Amniotic stem cell (primary cell): ENCODE measurements at regions not wholly inside any gene's neighbourhood (a gene's known extent, or its start where the extent isn't known, plus 50 kb on each side); places are given as distances from the start of the nearest gene placed in this dataset.
"Not testable (repeated sequence)": the region's sequence is repeated elsewhere in the genome, so short reads cannot be mapped to it uniquely, and the experiment has no call there.

Experiments used
- DNase-seq: peaks from one replicate; lab custom pipeline; 2025; lab: John Stamatoyannopoulos, UW

DNA sequence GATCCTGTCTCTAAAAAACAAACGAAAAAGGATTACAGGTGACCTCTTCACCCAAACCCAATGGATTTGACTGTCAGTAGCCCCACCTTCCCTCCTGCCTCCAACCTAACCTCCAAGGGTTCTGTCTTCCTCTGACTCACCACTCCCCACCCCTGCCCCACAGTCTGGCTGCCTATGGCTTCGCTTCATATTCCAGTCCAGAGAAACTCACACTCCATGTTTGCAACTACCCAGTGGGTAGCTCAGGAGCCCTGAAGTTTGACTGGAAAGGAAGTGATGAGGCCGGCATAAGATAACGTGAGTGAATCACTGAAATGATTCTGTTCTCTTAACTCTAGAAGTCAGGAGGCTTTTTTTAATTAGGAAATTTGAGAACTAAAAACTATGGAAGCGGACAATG is 303.9 kb downstream of the FOXO1 start:
- DNase-seq: no peak

DNA sequence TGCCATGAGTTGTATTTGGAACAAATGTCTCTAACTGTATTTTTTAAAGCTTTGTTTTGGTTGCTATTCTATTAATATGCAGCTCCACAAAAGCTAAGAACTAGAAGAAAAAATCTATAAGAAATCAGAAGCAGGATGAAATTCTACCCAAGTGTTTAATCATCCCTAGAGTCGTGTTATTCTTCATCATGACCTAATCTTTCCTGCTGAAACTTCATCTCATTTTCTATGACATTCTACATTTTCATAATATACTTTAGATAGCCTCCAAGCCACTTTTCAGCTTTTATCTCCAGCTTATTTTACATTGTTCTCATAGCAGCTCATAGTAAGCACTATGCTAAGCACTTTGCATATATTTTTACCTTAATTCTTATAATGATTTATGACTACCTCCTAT is 302.8 kb downstream of the FOXO1 start:
- no peak for DNase-seq

DNA sequence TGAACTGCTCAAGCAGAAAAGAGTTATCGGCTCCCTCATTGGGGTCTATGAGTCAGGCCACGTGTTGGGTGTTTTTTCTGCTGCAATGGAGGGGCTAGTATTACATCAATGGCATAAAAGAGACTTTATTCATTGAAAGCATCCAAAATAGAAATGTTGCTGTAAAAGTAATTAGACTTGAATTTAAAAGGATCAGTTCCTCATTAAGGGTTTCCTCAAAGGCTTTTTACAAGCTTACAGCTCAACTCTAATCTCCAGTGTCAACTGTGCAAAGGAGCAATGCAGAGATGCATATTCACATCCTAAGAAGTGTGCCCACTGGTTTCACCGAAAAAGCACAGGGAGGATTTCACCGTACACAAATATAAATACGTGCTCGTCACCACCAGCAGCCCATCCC is 300.3 kb downstream of the FOXO1 start:
- no peak for DNase-seq

DNA sequence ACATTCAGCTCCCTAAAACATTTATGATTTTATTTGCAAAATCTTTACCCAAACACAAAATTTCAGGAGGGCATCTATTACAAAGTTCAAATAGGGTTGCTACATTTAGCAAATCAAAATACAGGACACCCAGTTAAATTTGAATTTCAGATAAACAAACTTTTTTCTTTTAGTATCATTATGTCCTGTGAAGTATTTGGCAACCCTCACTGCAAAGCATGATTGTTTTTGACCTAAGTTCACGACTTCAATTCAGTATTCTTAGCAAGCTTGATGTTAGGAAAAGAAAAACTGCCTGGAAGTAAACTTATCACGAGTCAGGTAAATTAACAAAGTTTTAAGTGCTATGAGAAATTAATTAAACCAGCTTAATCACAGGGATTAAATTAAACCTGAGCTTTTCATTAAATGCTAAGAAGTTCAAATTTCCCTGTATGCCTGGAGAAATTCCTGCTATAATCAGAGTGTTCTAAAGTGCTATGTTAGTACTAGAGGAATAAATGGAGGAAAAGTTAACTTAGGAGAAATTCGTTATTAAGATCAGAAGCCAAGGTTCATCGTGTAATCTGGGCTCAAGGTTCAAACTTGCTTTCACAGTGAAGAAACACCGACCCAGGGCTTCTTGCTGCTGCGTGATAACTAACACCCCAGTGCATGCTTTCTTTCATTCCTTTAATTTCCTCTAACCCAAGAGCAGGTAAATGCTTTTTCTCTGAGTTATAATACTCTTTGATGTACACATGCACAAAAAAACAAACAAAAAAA is 298.1 kb downstream of the FOXO1 start:
- no peak for DNase-seq

DNA sequence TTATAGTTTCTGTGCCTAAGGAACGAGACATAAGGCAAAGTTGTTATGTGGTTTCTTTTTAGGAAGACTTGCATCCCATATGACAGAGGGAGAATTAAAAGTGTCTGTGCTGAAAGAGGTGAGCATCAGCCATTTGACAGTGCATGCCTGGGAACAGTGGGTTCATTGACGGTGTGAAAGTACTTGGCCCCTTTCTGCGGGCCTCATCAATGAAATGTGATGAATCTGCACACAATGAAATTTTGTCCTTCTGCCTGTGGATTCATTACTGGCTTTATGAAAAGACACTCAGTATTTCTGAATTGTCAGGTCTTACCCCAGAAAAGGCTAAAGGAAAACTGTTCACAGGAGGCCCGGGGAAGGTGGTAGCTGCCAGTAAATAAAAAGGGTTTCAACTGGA is 295.8 kb downstream of the FOXO1 start:
- no peak for DNase-seq

DNA sequence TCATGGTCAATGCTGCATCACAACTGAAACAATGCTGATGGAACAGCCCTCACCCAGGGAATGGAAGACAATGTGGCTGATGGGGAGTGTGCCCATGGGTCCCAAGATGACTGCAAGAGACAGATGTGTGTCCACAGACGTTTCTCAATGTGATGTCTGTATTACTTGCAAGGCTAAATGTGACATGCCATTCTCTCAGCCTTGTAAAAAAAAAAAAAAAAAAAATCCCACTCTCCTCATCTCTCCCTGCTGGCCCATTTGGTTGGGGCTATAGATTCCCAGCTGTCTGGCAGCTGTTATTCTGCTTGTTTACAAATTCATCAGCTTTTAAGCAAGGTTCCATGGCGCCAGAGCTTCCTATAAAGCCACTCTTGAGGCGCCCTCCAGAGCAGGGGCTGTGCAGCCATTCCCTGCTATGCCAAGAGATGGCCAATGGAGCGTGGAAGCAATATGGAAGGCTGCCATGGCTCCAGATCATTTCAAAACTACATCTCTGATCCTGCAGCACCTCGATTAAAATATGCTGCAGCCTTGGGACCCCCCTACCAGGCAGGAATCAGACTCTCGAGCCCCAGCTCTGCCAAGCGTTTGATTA is 294.8 kb downstream of the FOXO1 start:
- DNase-seq: no peak

DNA sequence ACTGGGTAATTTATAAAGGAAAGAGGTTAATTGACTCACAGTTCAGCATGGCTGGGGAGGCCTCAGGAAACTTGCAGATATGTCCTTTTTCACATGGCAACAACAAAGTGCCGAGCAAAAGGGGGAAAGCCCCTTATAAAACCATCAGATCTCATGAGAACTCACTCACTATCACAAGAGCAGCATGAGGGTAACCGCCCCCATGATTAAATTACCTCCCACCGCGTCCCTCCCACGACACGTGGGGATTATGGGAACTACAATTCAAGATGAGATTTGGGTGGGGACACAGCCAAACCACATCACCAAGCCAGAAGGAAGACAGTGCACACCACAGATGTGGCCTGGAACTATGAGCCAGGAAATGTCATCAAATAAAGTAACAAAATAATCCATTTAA is 292.8 kb downstream of the FOXO1 start:
- DNase-seq: not testable (repeated sequence)

DNA sequence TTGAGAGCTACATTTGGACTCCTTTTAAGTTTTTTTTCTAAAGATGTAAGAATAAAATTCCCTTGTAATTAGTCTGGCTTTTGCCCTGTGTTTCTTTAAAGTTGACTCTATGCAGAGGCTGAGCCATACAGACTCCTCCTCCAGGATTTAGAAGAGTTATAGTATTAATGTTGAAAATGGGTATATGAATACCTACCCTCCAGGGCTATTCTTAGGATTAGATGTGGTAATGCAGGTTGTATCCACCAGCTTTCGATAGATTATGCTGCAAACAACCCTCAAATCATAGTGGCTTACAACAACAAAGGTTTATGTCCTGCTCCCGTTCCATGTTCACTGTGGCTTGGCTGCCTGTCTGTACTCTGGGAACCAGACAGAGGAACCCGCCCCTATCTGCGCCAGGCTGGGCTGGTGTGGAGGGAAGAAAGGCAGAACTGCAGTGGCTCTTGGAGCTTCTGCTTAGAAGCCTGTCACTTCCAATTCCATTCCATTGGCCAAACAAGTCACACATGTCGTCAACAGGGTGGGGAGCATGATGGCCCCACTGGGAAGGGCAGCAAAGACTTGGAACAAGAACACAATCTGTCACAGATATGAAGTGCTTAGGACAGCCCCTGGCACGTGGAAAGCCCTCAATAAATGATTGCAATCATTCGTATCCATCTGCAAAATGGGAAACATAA is 290.8 kb downstream of the FOXO1 start:
- DNase-seq: no peak

DNA sequence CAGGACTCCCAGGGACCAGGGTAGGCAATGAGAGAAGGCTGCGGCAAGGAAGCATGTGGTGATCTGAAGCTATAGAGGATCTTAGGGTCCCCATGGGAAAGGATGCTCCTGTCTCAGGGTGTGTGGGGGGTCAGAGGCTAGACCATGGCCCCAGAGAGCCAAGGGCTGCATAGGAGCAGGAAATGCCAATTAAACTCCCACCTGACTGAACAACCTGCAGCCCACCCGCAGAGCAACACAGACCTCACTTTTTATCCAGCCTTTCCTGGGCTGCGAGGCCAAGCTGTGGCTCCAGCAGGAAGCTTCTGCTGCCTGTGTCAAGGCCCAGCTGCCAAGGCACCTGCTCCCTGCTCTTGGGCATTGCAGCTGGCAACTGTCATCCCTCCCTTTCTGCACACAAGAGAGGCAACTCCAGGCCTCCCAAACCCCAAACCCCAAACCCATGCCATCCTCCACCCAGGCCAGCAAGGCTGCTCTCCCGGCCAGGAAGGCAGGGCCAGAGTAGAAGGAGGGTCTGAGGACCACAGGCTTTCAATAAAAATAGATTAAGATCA is 290.1 kb downstream of the FOXO1 start:
- DNase-seq: no peak

DNA sequence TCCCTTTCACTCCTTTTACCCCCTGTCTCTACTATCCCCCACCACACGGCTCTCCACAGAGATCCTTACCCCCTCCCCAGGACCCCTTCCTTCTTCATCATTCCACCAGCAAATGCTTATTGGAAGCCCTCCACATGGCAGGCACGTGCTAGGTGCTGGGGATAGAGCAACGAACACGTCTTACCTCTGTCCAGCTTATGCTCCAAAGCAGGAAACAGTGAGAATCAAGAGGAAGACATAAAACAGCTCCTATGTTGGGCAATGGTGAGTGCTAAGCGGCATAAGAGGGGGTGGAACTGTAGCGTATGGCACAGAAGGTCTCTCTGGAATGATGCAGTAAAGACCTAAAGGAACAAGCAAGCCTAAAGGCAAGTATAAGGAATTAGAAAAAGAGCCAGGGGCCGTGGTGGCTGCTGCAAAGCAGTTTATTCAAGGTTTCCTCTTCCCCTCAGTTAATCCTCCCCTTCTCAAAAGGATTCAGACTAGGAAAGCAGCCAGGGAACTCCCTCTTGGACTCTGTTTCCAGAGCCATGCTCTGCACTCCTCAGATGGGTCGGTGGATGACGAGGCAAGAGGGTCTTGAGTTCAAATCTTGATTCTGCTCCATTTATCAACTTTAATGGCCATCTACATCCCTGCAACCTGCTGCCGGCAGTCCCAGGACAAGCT is 289.4 kb downstream of the FOXO1 start:
- DNase-seq: no peak

DNA sequence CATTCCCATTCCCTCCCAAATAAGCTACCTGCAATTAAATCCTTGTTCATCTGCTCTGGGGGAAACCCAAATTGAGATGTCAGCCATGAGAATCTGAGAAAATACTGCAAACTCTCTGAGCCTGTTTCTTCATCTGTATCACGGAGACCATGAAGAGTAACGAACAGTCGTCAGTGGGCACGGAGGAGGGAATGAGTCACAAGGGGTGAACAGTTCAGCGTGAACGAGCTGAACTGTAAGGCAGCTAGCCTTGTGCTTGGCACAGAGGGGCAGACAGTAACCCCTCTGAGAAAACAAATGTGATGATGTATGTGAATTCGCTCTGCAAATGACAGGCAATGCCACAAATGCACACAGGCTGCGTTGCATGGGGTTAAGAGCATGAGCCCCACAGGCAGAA is 288.7 kb downstream of the FOXO1 start:
- DNase-seq: no peak

DNA sequence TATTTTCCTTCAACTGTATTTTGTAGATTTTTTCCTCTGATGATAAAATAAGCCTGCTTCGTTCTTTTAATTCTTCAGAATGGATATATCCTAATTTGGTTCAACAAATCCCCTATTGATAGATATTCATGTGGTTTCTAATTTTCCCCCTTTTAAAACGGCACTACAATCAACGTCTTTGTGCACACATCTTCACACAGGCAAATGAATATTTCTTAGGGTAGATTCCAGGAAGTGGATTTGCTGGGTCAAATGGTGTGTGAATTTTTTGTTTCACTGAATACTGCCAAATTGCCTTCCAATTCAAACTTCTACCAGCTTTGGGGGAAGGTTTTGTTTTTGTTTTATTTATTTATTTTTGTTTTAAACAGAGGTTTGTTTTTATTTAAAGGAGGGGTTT is 287.2 kb downstream of the FOXO1 start:
- no peak for DNase-seq

DNA sequence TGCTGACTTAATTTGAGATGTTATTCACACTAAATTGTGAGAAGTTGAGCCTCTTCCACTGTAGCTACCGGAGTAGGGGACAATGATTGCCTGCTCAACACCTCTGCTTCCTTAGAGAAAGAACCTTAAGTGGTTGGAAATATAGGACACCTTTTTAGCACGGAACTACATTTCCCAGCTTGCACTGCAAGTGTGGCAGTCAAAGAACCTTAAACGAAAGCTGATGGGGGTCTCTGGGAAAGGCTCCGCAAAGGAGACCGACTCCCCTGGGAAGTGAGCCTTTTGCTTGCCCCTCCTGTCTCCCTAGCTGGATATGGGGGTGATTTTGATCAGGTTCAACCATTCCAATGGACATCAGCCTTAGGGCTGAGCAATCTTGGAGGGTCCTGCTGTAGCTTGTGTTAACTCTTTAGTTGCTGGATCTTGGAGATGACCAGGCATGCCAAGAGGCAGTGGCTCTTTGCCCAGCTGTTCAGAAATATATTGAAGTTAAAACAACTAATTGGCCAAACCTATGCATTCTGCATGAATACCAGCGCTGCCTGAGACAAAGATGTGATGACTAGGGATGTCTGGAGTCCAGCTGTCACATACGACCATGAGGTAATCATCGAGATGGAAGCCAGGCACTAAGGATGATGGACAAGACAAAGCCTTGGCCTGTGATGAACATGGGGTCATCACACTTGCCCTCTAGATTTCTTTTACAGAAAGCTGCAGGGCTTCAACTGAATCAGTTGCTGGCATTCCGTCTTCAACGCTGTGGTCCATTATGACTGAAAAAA is 286.5 kb downstream of the FOXO1 start:
- DNase-seq: no peak

DNA sequence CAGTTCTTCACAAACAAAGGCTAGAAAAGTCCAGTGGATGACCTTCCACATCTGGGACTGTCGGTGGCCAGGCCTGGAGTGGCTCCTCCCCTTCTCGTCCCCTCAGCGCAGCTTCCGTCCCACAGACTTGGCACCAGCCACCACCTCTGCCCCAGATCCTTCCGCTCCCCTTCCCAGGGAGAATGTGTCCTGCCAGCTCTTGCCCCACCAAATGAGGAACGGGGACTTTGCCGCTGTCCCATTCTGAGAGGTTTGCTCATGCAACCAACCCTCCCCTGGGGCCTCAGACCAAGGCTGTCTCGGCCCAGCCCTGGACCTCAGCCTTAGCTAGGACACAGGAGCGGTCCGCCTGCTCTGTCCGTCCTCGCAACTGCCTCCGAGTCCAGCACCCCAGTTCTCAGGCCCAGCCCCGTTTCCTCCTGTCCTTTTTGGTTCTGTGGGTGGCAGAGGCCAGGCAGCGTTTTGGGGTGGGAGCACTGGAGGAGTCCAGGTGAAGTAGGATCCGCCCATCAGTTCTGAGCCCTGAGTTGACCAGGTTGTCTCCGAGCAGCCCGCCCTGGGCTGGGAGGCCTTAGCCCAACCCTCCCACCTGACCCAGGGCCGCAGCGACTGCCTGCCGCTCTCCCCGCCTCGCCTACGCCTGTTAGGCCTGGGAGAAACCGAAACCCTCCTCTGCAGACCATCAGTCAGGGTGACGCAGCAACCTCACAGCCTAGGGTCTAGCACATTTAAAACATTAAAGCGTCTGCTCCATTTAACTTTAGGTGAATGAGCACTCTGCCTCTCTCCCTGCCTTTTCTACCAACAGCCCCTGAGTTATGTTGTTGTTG is 284.3 kb downstream of the FOXO1 start:
- no peak for DNase-seq

DNA sequence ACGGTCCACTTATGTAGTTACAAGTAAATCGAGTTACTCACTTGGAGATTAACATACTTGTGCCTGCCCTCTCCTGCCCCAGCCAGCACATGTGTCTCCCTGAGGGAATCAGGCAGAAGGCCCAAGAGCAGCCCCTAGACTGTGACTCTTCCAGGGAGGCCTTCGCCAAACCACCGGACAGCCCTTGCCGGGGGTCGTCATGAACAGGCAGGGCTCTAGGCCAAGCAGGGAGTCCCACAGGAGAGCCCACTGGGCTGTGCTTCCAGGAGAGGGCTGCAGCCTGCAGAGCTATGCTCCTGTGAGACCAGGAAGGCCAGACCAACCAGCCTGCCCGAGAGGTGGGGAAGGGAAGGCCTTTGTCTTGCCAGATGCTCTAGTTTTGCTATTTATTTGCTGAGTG is 283.3 kb downstream of the FOXO1 start:
- DNase-seq: no peak

DNA sequence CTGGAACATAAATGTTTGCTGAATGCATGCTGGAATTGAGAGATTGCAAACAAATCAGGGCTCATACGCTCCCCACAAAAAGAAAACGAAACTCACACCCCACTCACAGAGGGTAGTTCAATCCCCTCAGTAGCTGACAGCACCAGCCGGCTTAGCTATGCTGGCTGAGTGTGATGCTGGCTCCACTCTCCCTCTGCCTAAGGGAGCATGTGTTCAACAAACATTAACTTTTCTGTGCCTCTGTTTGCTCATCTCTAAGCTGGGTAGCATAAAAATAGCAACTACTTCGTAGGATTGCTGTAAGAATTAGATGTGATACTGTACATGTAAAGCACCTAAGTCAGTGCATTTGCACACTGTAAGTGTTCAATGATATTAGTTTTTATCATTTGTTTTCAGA is 282.6 kb downstream of the FOXO1 start:
- DNase-seq: no peak

DNA sequence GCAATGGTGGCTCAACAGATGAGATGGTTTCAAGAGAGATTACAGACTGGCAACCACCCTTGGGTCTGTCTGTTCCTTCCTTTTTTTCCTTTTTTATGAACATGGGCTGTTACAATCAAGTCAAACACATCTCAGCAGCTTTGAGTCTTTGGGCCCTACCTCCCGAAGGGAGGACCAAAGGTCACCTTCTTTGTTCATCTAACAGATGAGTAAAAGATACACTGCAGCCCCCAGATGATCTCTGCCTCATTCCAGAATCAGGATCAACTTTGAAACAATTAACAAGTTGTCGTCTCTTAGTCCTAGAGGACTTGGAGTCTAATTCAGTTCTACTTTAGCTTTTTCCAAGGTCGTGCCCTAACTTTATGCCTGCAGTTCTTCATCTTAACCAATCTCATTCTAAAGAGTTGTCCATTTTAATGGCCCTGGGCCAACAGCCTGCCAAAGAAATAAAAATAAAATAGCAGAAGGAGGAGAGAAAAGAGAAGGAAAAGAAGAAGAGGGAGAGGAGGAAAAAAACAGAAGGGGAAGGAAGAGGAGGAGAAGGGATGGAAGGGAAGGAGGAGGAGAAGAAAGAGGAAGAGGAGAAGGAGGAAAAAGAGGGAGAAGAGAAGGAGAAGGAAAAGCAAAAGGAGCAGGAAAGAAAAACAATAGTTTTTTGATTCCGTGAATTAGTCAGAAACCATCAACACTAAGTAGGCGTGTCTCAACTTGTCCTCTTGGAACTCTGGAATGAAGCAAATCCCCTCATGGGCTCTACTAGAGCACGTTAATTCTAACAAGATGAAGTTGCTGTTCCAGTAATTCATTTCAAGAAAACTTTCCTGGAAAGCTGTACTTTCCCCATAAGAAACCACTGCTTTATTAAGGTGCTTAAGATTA is 281.2 kb downstream of the FOXO1 start:
- DNase-seq: no peak

DNA sequence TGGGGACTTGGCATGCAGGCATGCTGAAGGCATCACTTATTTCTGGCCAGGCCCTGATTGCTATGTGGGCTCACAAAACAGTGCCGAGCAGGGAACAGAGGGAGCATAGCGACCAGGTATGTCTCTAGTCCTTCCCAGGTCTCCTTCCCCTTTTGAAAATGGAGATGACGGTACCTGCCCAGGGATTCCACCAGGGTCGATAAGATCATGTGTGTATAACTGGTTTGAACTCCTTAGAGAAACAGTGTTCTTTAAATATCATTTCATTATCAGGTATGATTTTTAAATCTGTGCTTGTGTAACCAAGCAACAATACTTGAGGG is 280.6 kb downstream of the FOXO1 start:
- no peak for DNase-seq

DNA sequence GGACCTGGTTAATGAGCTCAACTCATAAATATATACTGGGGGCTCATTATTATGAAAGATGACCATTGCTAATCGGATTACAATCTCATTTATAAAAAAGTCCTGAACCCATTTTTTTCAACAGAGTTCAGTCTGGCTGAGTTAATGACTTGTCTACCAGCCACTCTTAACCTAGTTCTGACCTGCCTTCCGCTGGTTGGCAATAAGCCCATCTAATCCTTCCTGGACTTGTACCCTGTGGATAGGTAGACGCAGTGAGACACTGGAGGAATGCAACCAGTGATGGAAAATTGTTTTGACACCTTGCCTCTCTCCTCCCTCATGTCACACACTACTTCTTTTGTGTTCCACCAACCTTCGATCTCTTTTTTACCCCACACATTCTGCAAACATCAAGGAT is 279.9 kb downstream of the FOXO1 start:
- no peak for DNase-seq

DNA sequence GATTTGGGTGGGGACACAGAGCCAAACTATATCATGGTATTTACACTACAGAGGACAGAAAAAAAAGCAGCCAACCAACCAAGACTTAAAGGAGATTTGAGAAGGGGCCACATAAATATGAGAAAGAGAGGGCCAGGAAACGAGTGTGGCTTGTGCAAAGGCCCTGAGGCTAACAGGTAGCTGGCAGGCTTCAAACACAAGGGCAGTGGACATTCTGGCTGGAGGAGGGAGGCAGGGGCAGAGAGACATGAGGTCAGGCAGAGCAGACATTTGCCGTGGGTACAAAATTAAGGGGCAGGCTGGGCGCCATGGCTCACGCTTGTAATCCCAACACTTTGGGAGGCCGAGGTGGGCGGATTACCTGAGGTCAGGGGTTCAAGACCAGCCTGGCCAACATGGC is 278.7 kb downstream of the FOXO1 start:
- DNase-seq: no peak
